ENCODE measurements at regions not wholly inside any gene's neighbourhood (a gene's known extent, or its start where the extent isn't known, plus 50 kb on each side); places are given as distances from the start of the nearest gene placed in this dataset.

- H3K4me3 ChIP-seq, result no peak overlapping the region
- H3K27ac ChIP-seq, result no peak overlapping the region
- no peaks in the 10 kb centered on the region for H3K9me3 ChIP-seq
- DNase-seq (no peak), ATAC-seq (peak; percentile 8)
- no peaks in the 10 kb centered on the region for H3K36me3 ChIP-seq
- TF ChIP-seq CTCF (IDR thresholded peaks at IDR 0.05), result no peak
- H3K27me3 ChIP-seq, result no peaks in the 10 kb centered on the region
- intact Hi-C loops (cut with DNase I), result no loop called here
- H3K4me1 ChIP-seq, result no peaks in the 10 kb centered on the region
These were observed 452.4 kb upstream of the B3GAT1 start for GRCh38 chr11:134864233-134864967.

GRCh38 chr11:134863294-134863693 is 451.3 kb upstream of the B3GAT1 start:
- Histone ChIP-seq H3K27me3 (no peaks in the 10 kb centered on the region), H3K9me3 (no peaks in the 10 kb centered on the region), H3K27ac (no peak overlapping the region), H3K4me1 (no peaks in the 10 kb centered on the region), H3K4me3 (no peak overlapping the region), H3K36me3 (no peaks in the 10 kb centered on the region)
- ATAC-seq (no peak), DNase-seq (no peak)
- intact Hi-C loops (cut with DNase I), result no loop called here
- TF ChIP-seq CTCF (IDR thresholded peaks at IDR 0.05), result no peak

- Histone ChIP-seq H3K27ac (no peak overlapping the region), H3K4me1 (no peaks in the 10 kb centered on the region), H3K9me3 (no peaks in the 10 kb centered on the region), H3K4me3 (no peak overlapping the region), H3K27me3 (no peaks in the 10 kb centered on the region), H3K36me3 (no peaks in the 10 kb centered on the region)
- no peak for DNase-seq
- ATAC-seq, result no peak
- no peak for TF ChIP-seq CTCF (IDR thresholded peaks at IDR 0.05)
- intact Hi-C loops (cut with DNase I), result no loop called here
These were observed 450.6 kb upstream of the B3GAT1 start for GRCh38 chr11:134862587-134863195.

GRCh38 chr11:134862105-134862502 is 450.1 kb upstream of the B3GAT1 start:
- no peaks in the 10 kb centered on the region for H3K4me1 ChIP-seq
- no peaks in the 10 kb centered on the region for H3K9me3 ChIP-seq
- intact Hi-C loops (cut with DNase I), result no loop called here
- no peak overlapping the region for H3K27ac ChIP-seq
- H3K27me3 ChIP-seq, result no peaks in the 10 kb centered on the region
- no peak overlapping the region for H3K4me3 ChIP-seq
- DNase-seq (no peak), ATAC-seq (no peak)
- H3K36me3 ChIP-seq, result no peaks in the 10 kb centered on the region
- no peak for TF ChIP-seq CTCF (IDR thresholded peaks at IDR 0.05)

- H3K36me3 ChIP-seq, result no peaks in the 10 kb centered on the region
- no peak for ATAC-seq
- no peaks in the 10 kb centered on the region for H3K4me1 ChIP-seq
- no peak for DNase-seq
- no peaks in the 10 kb centered on the region for H3K27me3 ChIP-seq
- H3K4me3 ChIP-seq, result no peak overlapping the region
- no peaks in the 10 kb centered on the region for H3K9me3 ChIP-seq
- no peak overlapping the region for H3K27ac ChIP-seq
- peak; percentile 12 for TF ChIP-seq CTCF (IDR thresholded peaks at IDR 0.05)
- intact Hi-C loops (cut with DNase I), result no loop called here
These were observed 449.6 kb upstream of the B3GAT1 start for GRCh38 chr11:134861490-134862104.

Measured in upper lobe of right lung (tissue), 1 donor.